Stimulated activated CD8-positive, alpha-beta memory T cell treated with anti-CD3 and anti-CD28 coated beads, Interleukin-7, amount 100 ng/mL, for 1 hour (primary cell): ENCODE measurements at regions not wholly inside any gene's neighbourhood (a gene's known extent, or its start where the extent isn't known, plus 50 kb on each side); places are given as distances from the start of the nearest gene placed in this dataset.
"Not testable (repeated sequence)": the region's sequence is repeated elsewhere in the genome, so short reads cannot be mapped to it uniquely, and the experiment has no call there.

Experiments
- DNase-seq, 2 donors: peaks; one replicate each; pipeline ENCODE4 v3.0.0-alpha.2; 2020; ENCODE audit warnings: low read depth in 2 of 2

DNA sequence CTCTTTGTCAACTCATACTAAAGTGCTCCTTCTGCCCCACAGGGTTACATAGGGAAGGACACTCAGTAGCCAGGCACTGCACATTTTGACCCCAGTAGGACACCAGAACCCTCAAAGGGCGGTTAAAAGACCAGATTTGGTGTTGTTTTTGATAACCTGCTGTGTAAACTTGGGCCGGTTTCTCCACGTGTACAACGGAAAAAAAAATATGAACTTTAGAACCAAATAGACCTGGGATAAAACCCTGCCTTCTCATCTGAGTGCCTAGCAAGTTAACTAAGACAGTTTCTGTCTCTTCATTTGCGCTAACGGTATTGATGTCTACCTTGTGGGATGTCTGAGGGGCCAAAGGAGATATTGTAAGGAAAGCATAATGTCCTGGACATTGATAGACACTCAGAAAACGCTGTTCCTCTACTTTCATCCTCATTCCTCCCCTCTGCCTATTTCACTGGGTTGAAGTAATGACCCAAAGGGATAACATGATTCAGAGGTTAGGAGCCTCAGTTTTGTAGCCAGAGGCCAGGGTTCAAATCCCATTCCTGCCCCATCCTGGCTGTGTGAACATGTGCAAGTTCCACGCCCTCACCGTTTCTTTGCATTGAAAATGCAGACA is 155.9 kb upstream of the LPP start:
- DNase-seq, result no peak

GRCh38 chr3:187998611-187999010 is 155.3 kb upstream of the LPP start:
- DNase-seq, result no peak

- no peak for DNase-seq
These were observed 154.1 kb upstream of the LPP start for GRCh38 chr3:187999821-188000220.

DNA sequence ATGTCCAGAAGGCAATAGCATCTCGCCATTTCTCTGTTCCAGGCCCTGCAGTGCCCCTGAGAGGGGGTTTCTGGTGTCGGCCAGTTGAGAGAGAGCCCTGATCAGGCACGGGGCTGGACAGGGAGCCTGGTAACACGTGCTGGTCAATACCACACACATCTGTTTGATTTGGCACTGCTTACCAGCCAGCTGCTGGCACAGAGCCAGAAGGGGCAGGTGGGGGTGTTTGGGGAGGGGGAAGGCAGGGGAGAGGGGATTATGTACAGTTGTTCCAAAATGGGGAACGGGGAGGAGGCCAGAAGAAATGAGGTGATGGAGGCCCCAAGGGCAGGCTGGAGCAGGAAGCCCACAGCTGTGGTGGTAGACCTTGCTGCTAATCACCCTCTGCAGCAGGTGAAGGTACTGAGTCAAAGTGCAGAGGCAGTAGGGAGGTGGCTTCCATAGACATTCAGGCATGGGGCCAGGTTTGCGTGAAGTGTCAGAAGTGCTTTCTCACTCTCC is 153.5 kb upstream of the LPP start:
- DNase-seq, result no peak

DNA sequence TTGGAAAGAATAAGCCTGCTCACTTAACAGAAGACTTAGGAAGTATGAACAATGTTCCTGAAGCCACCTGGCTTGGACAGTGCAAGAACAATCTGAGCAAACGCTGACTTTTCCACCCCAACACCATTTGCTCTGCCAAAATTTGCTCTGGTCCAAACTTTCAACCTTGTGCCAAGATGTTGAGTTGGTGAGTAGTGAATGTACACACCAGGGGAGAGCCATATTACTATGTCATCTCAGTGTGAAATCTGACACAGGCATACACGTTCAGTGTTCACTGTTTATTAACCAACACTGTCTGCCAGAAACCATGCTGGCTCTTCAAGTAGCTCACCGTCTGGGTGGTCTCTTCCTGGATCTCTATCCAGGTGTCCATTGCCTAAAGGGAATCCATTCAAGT is 152.9 kb upstream of the LPP start:
- DNase-seq, result no peak

DNA sequence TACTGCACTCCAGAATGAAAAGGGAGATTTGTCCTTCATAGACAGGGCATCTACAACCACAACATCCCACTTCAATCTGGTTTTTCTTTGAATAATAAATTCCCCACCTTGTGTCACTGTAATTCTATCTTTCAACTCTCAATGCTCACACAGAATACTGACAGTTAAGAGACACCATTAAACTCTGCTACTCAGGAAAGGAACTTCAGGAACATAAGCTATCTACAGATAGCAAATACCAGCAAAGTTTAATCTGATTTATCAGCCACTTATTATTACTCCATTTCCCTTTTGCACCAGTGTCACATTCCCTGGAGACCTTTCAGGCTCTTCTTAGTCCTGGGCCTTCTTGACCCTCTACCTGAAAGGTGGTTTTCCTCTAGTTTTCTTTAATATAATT is 152.0 kb upstream of the LPP start:
- DNase-seq, result no peak

- no peak for DNase-seq
These were observed 151.3 kb upstream of the LPP start for GRCh38 chr3:188002626-188003138.

DNA sequence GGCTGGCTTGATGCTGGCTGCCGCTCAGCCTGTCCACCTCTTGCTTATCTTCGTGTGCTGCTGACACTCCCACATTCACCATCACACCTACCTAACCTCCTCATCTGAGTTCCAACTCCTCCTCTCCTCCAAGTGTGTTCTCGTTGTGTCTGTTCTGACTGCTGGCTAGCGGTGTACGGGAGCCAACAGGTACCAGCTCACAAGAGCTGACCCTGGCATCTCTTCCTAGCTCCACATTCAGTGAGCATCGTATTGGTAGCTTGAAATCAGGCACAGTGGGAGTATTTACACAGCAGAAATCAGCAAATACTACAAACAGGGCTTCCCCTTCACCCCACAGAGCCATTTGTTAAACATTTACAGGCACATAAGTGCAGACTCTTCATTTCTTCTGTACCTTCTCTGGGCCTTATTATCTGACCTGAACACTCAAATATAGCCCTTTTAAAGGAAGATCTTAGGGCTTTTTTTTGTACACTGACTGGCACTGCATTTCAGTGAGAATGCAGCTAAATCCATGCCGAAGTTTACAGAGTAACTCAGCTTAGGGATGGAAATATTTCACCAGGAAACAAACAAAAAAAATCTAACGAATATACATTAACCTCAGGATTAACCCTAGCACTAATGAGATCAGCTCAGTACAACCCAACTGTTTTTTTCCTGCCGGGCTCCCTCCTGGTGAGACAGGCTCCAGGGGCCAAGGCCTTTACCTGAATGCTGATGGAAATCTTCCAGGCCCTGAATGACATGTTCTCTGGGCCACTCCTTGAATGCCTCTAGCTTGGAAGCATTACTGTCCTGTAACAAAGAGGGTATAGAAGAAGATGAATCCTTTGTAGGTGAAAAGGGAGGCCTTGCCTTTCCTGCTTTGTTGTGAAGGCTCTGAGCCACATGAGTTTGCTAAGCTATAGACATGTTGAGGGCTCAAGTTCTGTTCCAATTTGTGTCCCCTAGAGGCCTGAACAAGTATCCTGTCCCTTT is 150.5 kb upstream of the LPP start:
- no peak for DNase-seq

DNA sequence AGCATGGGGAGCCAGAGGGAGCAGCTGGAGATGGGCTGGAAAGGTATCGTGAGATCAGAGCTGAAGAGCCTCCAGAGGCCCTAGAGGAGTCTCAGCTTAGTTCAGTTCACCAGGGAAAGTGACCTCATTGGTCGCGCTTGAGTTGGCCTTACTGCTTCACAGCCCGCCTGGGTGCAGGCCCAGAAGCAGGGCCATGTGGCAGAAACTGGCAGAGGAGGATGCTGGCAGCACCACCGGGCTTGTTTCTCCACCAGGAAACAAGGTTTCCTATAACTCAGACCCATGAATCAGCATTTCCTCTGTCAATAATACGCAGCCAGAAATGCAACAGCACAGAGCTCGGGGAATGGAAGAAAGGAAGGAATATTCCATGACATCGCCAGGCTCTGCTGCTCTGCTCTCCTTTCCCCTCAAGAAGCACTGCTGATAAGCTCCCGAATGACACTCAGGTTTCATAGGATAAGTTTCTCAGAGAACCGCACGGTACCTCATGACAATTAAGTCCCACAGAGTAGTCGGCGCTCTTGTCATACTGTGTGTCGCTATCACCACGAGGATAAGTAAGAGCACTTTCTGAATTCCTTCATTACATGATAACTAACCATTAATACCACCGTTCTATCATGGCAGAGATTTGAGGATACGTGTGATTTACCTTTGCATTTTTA is 147.1 kb upstream of the LPP start:
- DNase-seq, result no peak

- no peak for DNase-seq
These were observed 146.1 kb upstream of the LPP start for GRCh38 chr3:188007897-188008296.

DNA sequence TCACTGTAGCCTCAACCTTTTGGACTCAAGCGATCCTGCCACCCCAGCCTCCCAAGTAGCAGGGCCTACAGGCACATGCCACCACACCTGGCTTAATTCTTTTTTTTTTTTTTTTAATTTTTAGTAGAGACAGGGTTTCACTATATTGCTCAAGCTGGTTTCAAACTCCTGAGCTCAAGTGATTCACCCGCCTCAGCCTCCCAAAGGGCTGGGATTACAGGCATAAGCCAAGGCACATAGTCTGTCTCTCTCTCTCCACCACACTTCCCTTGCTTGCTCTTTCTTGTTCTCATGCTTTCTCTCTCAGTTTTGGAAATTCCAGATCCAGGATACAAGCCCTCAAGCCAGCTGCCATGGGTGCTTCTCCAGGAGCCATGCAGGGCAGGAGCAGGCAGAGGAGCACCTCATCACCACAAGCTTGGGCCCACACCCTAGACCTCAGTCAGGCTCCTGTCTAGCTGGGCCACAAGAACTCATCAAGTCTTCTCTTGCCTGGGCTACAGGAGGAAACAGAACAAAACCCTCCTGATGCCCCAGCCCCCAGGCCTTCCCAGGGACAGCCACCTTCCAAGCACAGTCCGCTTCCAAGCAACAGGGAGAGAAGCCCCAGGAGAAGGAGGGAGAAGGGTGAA is 145.3 kb upstream of the LPP start:
- no peak for DNase-seq

- DNase-seq, result no peak
These were observed 143.5 kb upstream of the LPP start for GRCh38 chr3:188010478-188010877.

DNA sequence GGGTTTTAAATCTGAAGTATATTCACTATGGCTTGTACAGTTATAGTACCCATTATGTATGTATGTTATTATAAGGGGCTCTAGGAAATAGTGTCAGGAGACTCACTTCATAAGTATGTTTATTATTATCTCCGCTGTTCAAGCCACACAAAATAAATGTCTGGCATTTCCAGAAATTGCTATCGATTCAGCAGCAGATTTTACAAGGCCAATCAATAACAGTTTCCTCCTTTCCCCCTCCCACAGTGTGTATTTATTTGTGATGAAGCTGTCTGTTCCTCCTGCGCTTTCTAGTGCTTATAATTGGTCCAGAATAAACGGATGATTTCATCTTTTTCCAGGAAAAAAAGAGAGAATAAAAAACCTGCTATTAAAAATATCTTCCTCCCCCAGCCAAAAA is 134.2 kb upstream of the LPP start:
- DNase-seq, result no peak

- DNase-seq, result no peak
These were observed 132.9 kb upstream of the LPP start for GRCh38 chr3:188021041-188021440.

- DNase-seq, result no peak
These were observed 132.4 kb upstream of the LPP start for GRCh38 chr3:188021502-188022040.

GRCh38 chr3:188022902-188023301 is 131.1 kb upstream of the LPP start:
- not testable (repeated sequence) for DNase-seq

DNA sequence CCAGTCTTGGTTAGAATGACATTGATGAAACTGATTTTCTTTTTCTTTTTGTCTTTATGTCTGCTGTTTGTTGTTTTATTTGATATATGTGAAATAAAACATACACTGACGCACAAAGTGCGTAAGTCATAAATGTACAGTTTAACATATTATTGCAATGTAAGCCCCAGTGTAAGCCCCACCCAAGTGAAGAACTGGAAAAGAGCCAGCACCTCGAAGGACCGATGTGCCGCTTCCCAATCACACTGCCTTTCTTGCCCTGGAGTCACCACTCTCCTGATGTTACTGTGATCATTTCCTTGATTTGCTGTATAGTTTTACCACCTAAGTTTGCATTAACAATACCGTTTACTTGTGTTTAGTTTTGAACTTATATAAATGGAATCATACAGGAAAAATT is 128.4 kb upstream of the LPP start:
- no peak for DNase-seq

GRCh38 chr3:188026191-188026968 is 127.6 kb upstream of the LPP start:
- DNase-seq, result no peak

GRCh38 chr3:188031121-188031520 is 122.8 kb upstream of the LPP start:
- no peak for DNase-seq

- DNase-seq, result no peak
These were observed 119.0 kb upstream of the LPP start for GRCh38 chr3:188034989-188035388.
